Loucy (cell line): ENCODE measurements at regions not wholly inside any gene's neighbourhood (a gene's known extent, or its start where the extent isn't known, plus 50 kb on each side); places are given as distances from the start of the nearest gene placed in this dataset.

Source experiments
- EZH2phosphoT487 ChIP-seq: fragments of 200-600 bp; IDR thresholded peaks from 2 replicates; pipeline ENCODE4 v1.6.1; 2018; ENCODE audit warnings: antibody characterized with exemption, mild to moderate bottlenecking, moderate library complexity, borderline replicate concordance
- TF ChIP-seq, protein P1 (sequence below): fragments of 200-600 bp; sonication (generic); conservative IDR thresholded peaks from 2 replicates; pipeline ENCODE4 v1.5.1; 2014; ENCODE audit warnings: mild to moderate bottlenecking, antibody characterized with exemption, low read length

DNA sequence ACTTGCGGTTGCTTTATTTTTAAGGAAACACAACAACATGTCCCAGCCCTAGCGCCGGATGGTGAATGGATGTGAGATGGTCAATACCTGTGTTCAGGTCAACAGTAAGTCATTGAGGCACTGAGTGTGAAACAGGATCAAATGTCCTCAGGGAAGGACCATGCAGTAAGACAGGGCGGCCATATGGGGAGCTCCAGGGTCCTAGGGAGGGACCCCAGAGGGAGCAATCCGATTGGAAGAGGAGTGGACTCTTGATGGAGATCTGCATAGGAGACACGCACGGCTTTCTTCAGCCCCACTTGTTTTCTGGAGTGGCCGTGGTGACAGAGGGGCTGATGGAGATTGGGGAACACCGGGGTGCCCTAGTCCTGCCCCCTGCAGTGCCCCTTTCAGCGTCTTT lies 423.8 kb upstream of the MKI67 start:
- TF ChIP-seq, protein P1, sequence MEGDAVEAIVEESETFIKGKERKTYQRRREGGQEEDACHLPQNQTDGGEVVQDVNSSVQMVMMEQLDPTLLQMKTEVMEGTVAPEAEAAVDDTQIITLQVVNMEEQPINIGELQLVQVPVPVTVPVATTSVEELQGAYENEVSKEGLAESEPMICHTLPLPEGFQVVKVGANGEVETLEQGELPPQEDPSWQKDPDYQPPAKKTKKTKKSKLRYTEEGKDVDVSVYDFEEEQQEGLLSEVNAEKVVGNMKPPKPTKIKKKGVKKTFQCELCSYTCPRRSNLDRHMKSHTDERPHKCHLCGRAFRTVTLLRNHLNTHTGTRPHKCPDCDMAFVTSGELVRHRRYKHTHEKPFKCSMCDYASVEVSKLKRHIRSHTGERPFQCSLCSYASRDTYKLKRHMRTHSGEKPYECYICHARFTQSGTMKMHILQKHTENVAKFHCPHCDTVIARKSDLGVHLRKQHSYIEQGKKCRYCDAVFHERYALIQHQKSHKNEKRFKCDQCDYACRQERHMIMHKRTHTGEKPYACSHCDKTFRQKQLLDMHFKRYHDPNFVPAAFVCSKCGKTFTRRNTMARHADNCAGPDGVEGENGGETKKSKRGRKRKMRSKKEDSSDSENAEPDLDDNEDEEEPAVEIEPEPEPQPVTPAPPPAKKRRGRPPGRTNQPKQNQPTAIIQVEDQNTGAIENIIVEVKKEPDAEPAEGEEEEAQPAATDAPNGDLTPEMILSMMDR, result no peak
- TF ChIP-seq EZH2phosphoT487, result no peak
